Activated CD4-positive, alpha-beta T cell treated with anti-CD3 and anti-CD28 coated beads, Interleukin-2, amount 50 U/mL, for 1 hour (primary cell): ENCODE measurements at regions not wholly inside any gene's neighbourhood (a gene's known extent, or its start where the extent isn't known, plus 50 kb on each side); places are given as distances from the start of the nearest gene placed in this dataset.
"Not testable (repeated sequence)": the region's sequence is repeated elsewhere in the genome, so short reads cannot be mapped to it uniquely, and the experiment has no call there.

Experiments
- DNase-seq: peaks from one replicate; pipeline ENCODE4 v3.0.0-alpha.2; 2020

DNA sequence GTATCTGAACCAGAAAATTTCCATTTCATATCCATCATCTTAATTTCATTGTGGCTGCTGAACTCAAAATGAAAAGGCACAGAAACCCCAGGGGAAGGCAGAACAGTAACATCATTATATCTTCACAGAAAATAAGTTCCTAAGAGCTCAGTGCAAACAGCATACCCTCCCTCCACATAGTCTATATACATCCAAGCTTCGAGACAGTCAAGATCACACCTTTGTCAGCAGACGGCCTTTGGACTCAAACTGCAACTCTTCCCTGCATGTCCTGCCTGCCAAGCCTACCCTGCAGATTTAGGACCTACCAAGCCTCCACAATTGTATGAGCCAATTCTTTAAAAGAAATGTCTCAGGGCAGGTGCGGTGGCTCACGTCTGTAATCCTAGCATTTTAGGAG lies 502.1 kb downstream of the SUCLG1 start:
- DNase-seq = no peak

- DNase-seq = no peak
These were observed 505.4 kb downstream of the SUCLG1 start for GRCh38 chr2:83953697-83954096.

GRCh38 chr2:83951378-83951947 lies 507.6 kb downstream of the SUCLG1 start:
- DNase-seq = no peak

GRCh38 chr2:83949361-83949760 lies 509.7 kb downstream of the SUCLG1 start:
- no peak for DNase-seq

DNA sequence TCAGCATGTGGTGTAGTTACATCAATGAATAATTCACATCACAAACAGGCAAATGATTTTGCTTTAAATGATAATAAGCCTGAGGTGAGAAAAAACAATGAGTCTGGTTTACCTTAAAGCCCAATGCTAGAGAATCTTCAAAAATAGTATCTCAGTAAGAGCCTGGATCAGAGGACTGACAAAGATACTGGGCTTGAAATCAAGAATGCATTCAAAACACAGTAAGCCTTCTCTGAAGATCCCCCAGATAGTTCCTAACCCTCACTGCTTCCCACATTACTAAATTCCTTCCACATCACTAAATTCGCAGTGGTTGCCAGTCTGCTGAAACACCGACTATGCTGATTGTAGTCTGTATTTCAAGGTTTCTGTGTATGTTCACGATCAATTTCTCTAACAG lies 514.9 kb downstream of the SUCLG1 start:
- DNase-seq = no peak

- no peak for DNase-seq
These were observed 515.8 kb downstream of the SUCLG1 start for GRCh38 chr2:83943265-83943664.

- no peak for DNase-seq
These were observed 517.2 kb downstream of the SUCLG1 start for GRCh38 chr2:83941886-83942285.

- DNase-seq = no peak
These were observed 525.3 kb downstream of the SUCLG1 start for GRCh38 chr2:83933749-83934148.

- no peak for DNase-seq
These were observed 535.5 kb downstream of the SUCLG1 start for GRCh38 chr2:83923531-83923930.

GRCh38 chr2:83916559-83916958 lies 542.5 kb downstream of the SUCLG1 start:
- DNase-seq = no peak

GRCh38 chr2:83915381-83915780 lies 543.7 kb downstream of the SUCLG1 start:
- DNase-seq = no peak

- no peak for DNase-seq
These were observed 550.3 kb downstream of the SUCLG1 start for GRCh38 chr2:83908750-83909149.

DNA sequence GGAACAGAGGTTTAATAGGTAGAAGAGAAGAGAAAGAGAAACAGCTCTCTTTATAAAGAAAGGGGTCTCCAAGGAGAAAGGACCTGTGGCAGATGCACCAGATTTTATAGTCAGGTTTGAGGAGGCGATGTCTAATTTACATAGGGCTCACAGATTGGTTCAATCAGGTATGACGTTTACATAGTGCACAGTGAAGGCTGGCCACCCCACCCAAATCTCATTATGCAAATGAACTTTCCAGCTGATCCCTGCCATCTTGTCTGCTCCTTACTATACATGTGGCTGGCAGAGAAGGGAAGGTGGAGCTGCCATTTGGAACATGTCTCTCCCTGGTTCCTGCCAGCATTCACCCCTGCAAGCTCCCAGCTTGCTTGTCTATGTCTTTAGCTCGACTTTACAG lies 557.8 kb downstream of the SUCLG1 start:
- no peak for DNase-seq

DNA sequence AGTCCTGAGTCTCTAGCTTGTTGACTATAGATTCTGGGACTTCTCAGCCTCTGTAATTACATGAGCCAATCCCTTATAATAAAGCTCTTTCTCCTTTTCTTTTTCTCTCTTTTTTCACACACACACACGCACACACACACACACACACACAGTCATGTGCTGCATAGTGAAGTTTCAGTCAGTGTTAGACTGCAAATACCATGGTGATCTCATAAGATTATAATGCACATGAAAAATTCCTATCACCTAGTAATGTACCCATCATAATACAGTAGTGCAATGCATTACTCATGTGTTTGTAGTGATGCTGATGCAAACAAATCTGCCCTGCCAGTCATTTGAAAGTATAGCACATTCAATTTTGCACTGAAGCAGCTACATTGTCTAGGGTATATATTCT lies 558.2 kb downstream of the SUCLG1 start:
- DNase-seq = no peak

GRCh38 chr2:83899271-83899670 lies 559.8 kb downstream of the SUCLG1 start:
- no peak for DNase-seq

- no peak for DNase-seq
These were observed 564.1 kb downstream of the SUCLG1 start for GRCh38 chr2:83894976-83895375.

GRCh38 chr2:83887757-83888156 lies 571.3 kb downstream of the SUCLG1 start:
- DNase-seq = no peak

- DNase-seq = no peak
These were observed 580.0 kb downstream of the SUCLG1 start for GRCh38 chr2:83879127-83879526.

DNA sequence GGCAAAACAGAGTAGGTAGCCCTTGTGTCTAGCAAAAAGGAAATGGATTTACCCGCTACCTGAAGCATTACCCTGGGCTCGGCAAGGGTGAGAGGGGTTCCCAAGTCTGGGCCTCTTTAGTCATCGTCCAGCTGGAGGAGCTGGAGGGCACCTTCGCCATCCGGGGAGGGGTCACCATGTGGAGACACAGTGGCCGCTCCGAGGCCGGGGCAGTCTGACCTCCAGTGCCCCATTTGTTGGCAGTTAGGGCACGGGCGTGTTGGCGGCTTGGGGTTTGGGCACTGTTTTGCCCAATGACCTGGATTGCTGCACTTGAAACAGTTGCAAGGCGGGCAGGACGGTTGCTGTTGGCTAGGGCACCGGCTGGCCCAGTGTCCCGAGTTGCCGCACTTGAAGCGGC lies 581.8 kb downstream of the SUCLG1 start:
- DNase-seq = not testable (repeated sequence)

DNA sequence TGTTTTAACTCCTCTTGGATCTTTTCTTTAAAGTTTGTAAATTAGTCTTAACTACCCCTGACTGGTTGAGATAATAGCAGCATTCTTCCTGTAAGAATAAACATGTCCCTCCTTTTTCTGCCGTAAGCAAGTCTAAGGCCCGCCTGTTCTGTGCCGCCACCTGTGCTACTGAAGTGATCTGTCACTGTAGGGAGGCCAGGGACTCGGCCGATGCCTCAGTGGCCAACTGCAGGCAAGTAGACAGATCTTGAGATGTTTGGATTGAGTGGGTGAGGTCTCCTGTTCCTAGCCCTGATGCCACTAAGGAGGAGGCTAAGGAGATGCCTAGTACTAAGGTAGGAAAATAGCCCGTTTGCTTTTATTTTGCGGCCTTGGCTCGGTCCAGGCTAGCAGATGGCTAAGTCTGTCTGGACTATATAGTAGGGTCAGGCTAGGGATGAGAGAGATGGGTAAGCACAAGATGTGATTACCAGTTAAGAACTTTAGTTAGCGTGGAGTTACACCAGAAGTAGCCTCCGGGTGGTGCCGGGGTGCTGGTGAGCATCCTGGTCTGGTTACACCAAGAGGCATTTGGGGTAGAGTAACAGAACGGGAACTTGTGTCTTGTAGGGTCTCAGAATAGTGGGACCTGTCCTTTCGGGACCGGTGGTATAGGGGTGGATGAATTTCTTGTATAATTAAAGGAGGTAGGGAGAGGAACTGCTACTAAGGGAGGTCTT lies 584.2 kb downstream of the SUCLG1 start:
- DNase-seq = no peak

DNA sequence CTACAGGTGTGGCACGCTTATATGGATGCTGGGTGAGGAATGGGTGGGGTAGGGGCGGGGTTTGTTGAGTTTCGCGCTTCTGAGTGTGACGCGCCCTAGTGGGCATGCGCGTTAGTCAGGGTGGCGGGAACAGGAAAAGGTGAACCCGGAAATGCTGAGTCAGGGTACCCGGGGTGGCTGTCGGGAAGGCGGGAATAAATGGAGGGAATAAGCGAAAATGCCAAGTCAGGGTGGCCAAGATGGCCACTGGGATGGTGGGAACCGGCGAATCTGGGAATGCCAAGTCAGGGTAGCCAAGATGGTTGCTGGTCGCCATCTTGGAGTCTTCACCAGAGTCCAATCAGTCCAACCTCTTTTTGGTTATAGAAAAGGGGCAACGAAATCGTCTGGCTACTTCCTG lies 585.0 kb downstream of the SUCLG1 start:
- DNase-seq = no peak

- DNase-seq = no peak
These were observed 586.0 kb downstream of the SUCLG1 start for GRCh38 chr2:83873110-83873509.

DNA sequence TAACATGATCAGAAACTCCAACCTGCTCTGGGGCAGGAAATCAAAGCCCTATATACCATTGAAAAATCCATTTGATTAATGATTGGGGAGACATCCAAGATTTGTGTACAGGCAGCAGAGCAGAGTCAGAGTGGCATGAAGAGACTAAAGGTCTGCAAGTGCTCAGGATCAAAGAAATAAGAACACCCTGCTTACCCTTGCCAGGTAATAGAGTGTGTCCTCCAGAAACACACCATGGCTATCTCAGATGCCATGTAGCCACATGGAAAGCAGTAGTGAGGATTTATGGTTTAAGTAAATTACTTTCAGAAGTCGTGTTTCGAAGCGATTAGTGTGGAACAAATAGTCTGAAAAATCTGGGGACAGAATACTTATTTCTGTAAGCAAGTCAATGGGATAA lies 592.9 kb downstream of the SUCLG1 start:
- no peak for DNase-seq

DNA sequence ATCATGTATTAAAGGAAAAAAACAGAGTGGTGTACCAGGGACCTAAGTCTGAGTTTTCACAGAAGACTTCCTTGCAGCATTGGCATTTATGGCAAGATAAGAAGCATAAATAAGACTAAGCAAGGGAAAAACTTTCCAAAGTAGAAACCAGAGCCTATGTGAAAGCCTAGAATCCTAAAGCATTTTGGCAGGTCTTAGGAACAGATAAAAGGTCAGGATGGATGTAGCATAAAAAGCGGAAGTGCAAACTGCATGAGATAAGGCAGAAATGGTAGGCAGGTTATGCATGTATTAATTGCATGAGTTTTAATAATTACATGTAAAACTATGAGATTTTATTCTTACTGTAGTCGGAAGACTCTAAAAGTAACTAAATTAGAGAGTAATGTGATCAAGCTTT lies 596.5 kb downstream of the SUCLG1 start:
- no peak for DNase-seq

DNA sequence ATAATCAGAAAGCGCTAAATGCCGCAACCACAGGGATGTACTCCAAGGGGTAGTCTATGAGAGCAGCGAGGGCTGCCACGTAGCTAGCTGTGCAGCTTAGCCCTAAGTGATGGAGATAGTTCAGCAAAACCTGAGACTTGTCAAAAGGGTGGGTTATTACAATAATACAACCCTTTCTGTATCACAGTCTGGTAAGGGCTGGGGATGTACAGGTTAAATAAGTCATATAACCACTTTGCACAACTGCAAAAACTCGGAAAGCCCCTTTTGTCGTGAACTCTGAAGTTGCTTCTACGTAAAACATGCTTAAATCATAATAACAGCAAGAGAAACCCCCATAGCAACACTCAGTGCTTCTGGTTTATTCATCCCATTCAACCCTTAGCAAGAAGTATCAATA lies 598.8 kb downstream of the SUCLG1 start:
- DNase-seq = no peak
